H1 (cell line): ENCODE measurements at regions not wholly inside any gene's neighbourhood (a gene's known extent, or its start where the extent isn't known, plus 50 kb on each side); places are given as distances from the start of the nearest gene placed in this dataset.

Experiments
- ATF2 ChIP-seq: IDR thresholded peaks from 2 replicates; pipeline ENCODE4 v1.6.1; 2012; ENCODE audit warnings: low read length, inconsistent platforms
- E2F6 ChIP-seq: IDR thresholded peaks from 2 replicates; pipeline ENCODE4 v1.6.1; 2012; ENCODE audit warnings: inconsistent platforms
- SIN3A ChIP-seq, 2 experiments: IDR thresholded peaks in 1 of 2; conservative IDR thresholded peaks in 1 of 2; 2 replicates each; pipeline ENCODE4 v1.6.1; 2011 to 2012; ENCODE audit warnings: low read length in 2 of 2, improper control_type of control experiment in 1 of 2, low read depth in 1 of 2, mild to moderate bottlenecking in 1 of 2

GRCh38 chr12:107931761-107932160 lies 157.3 kb downstream of the ASCL4 start (continued):
- TF ChIP-seq E2F6 (no peak), SIN3A (conservative IDR thresholded peaks at IDR 0.05 in 1 of 2, IDR thresholded peaks at IDR 0.05 in 1 of 2; ENCODE audit: low read depth in 1 of 2, low read length in 2 of 2) (no peak), ATF2 (no peak)
- TF ChIP-seq, all 59 proteins: peak for 0
